Neural progenitor cell (in vitro differentiated cells): ENCODE measurements at regions not wholly inside any gene's neighbourhood (a gene's known extent, or its start where the extent isn't known, plus 50 kb on each side); places are given as distances from the start of the nearest gene placed in this dataset.

Experiments used
- EZH2phosphoT487 ChIP-seq: fragments of 200-600 bp; sonication (generic); IDR thresholded peaks from 2 replicates; pipeline ENCODE4 v1.6.1; 2017; ENCODE audit warnings: antibody characterized with exemption
- TF ChIP-seq, protein P1 (sequence below): fragments of 200-600 bp; sonication (generic); IDR thresholded peaks from 2 replicates; pipeline ENCODE4 v1.5.1; 2017; ENCODE audit warnings: antibody characterized with exemption, mild to moderate bottlenecking

DNA sequence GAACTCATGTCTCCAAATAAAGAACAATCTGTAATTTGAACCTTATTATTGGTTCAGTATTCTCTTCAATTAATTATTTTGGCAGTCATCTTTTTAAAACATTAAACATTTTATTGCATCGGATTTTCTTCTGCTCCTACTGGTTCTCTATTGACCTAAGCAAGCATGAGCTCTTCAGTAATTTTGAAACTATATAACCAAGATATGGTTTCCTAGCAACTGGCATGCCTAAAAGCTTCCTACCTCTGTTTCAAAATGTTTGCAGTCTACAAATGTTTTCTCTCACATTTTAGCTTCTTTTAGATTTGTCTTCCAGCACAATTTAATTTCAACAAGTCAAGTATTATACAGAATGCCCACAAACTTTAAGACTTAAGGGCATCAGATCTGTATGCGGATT lies 371.3 kb downstream of the GPM6A start:
- TF ChIP-seq, protein P1, sequence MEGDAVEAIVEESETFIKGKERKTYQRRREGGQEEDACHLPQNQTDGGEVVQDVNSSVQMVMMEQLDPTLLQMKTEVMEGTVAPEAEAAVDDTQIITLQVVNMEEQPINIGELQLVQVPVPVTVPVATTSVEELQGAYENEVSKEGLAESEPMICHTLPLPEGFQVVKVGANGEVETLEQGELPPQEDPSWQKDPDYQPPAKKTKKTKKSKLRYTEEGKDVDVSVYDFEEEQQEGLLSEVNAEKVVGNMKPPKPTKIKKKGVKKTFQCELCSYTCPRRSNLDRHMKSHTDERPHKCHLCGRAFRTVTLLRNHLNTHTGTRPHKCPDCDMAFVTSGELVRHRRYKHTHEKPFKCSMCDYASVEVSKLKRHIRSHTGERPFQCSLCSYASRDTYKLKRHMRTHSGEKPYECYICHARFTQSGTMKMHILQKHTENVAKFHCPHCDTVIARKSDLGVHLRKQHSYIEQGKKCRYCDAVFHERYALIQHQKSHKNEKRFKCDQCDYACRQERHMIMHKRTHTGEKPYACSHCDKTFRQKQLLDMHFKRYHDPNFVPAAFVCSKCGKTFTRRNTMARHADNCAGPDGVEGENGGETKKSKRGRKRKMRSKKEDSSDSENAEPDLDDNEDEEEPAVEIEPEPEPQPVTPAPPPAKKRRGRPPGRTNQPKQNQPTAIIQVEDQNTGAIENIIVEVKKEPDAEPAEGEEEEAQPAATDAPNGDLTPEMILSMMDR = no peak
- TF ChIP-seq EZH2phosphoT487 = no peak
